ENCODE measurements at regions not wholly inside any gene's neighbourhood (a gene's known extent, or its start where the extent isn't known, plus 50 kb on each side); places are given as distances from the start of the nearest gene placed in this dataset.
"Not testable (repeated sequence)": the region's sequence is repeated elsewhere in the genome, so short reads cannot be mapped to it uniquely, and the experiment has no call there.

DNA sequence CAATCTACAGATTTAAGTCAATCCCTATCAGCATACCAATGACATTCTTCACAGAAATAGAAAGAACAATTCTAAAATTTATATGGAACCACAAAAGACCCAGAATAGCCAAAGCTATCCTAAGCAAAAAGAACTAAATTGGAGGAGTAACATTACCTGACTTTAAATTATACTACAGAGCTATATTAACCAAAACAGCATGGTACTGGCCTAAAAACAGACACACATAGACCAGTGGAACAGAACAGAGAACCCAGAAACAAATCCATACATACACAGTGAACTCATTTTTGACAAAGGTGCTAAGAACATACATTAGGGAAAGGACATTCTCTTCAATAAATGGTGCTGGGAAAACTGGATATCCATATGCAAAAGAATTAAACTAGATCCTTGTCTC, 68.6 kb upstream of the HES1 start:
- TF ChIP-seq, protein P1, sequence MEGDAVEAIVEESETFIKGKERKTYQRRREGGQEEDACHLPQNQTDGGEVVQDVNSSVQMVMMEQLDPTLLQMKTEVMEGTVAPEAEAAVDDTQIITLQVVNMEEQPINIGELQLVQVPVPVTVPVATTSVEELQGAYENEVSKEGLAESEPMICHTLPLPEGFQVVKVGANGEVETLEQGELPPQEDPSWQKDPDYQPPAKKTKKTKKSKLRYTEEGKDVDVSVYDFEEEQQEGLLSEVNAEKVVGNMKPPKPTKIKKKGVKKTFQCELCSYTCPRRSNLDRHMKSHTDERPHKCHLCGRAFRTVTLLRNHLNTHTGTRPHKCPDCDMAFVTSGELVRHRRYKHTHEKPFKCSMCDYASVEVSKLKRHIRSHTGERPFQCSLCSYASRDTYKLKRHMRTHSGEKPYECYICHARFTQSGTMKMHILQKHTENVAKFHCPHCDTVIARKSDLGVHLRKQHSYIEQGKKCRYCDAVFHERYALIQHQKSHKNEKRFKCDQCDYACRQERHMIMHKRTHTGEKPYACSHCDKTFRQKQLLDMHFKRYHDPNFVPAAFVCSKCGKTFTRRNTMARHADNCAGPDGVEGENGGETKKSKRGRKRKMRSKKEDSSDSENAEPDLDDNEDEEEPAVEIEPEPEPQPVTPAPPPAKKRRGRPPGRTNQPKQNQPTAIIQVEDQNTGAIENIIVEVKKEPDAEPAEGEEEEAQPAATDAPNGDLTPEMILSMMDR (IDR thresholded peaks at IDR 0.05; ENCODE audit: low read depth, low read length): not testable (repeated sequence)
- TF ChIP-seq POLR2A (IDR thresholded peaks at IDR 0.05; ENCODE audit: extremely low read depth, insufficient read length); MYC (IDR thresholded peaks at IDR 0.05; ENCODE audit: low read depth, low read length): not testable (repeated sequence)
- TF ChIP-seq, protein P2, sequence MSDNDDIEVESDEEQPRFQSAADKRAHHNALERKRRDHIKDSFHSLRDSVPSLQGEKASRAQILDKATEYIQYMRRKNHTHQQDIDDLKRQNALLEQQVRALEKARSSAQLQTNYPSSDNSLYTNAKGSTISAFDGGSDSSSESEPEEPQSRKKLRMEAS (IDR thresholded peaks at IDR 0.05; ENCODE audit: low read depth, low read length): not testable (repeated sequence)
